Right lobe of liver (tissue), 4 donors: ENCODE measurements at regions not wholly inside any gene's neighbourhood (a gene's known extent, or its start where the extent isn't known, plus 50 kb on each side); places are given as distances from the start of the nearest gene placed in this dataset.

Source experiments
- CTCF ChIP-seq, 4 donors: fragments of 200-600 bp in 3 of 4; fragments of 450-650 bp in 1 of 4; IDR thresholded peaks; one replicate each; pipeline versions ENCODE4 v1.5.1 to v1.8.0; 2016 to 2022; ENCODE audit warnings: antibody characterized with exemption in 4 of 4, mild to moderate bottlenecking in 2 of 4
- POLR2A ChIP-seq: fragments of 450-650 bp; IDR thresholded peaks from one replicate; pipeline ENCODE4 v1.6.1; 2017; ENCODE audit warnings: antibody characterized with exemption, mild to moderate bottlenecking
- donor health status: DM: no; HTN: no; CAD: no.
- donor health status: DM: no; HTN: no; CAD: no.
- donor health status: DM: no; HTN: yes; CAD: no.

GRCh38 chr3:70571696-70572095 lies 259.3 kb upstream of the MDFIC2 start:
- no peak for TF ChIP-seq CTCF (IDR thresholded peaks at IDR 0.05)
- TF ChIP-seq POLR2A: no peak
